ENCODE measurements at regions not wholly inside any gene's neighbourhood (a gene's known extent, or its start where the extent isn't known, plus 50 kb on each side); places are given as distances from the start of the nearest gene placed in this dataset.

- no peak for DNase-seq (ENCODE audit: low read depth)
- TF ChIP-seq, protein P1, sequence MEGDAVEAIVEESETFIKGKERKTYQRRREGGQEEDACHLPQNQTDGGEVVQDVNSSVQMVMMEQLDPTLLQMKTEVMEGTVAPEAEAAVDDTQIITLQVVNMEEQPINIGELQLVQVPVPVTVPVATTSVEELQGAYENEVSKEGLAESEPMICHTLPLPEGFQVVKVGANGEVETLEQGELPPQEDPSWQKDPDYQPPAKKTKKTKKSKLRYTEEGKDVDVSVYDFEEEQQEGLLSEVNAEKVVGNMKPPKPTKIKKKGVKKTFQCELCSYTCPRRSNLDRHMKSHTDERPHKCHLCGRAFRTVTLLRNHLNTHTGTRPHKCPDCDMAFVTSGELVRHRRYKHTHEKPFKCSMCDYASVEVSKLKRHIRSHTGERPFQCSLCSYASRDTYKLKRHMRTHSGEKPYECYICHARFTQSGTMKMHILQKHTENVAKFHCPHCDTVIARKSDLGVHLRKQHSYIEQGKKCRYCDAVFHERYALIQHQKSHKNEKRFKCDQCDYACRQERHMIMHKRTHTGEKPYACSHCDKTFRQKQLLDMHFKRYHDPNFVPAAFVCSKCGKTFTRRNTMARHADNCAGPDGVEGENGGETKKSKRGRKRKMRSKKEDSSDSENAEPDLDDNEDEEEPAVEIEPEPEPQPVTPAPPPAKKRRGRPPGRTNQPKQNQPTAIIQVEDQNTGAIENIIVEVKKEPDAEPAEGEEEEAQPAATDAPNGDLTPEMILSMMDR (conservative IDR thresholded peaks at IDR 0.05; ENCODE audit: low read length): no peak
- H3K4me3 ChIP-seq (ENCODE audit: low read length): no peak overlapping the region
Observed at GRCh38 chr1:215508311-215508710, 58.8 kb upstream of the KCTD3 start.
